Fibroblast of lung (primary cell): ENCODE measurements at regions not wholly inside any gene's neighbourhood (a gene's known extent, or its start where the extent isn't known, plus 50 kb on each side); places are given as distances from the start of the nearest gene placed in this dataset.

Experiments
- EZH2 ChIP-seq: IDR thresholded peaks from 2 replicates; pipeline ENCODE4 v1.5.1; 2012; ENCODE audit warnings: low read length, control low read depth, mild to moderate bottlenecking; ENCODE audit errors: missing control alignments
- TF ChIP-seq, protein P1 (sequence below), 2 donors: IDR thresholded peaks in 1 of 2; conservative IDR thresholded peaks in 1 of 2; 1 replicate in 1 of 2; 2 replicates in 1 of 2; pipeline ENCODE4 v1.5.1; 2011 to 2012; ENCODE audit warnings: low read length in 2 of 2, control low read depth in 1 of 2, inconsistent platforms in 1 of 2, low read depth in 1 of 2, mild to moderate bottlenecking in 1 of 2

- TF ChIP-seq, protein P1, sequence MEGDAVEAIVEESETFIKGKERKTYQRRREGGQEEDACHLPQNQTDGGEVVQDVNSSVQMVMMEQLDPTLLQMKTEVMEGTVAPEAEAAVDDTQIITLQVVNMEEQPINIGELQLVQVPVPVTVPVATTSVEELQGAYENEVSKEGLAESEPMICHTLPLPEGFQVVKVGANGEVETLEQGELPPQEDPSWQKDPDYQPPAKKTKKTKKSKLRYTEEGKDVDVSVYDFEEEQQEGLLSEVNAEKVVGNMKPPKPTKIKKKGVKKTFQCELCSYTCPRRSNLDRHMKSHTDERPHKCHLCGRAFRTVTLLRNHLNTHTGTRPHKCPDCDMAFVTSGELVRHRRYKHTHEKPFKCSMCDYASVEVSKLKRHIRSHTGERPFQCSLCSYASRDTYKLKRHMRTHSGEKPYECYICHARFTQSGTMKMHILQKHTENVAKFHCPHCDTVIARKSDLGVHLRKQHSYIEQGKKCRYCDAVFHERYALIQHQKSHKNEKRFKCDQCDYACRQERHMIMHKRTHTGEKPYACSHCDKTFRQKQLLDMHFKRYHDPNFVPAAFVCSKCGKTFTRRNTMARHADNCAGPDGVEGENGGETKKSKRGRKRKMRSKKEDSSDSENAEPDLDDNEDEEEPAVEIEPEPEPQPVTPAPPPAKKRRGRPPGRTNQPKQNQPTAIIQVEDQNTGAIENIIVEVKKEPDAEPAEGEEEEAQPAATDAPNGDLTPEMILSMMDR (conservative IDR thresholded peaks at IDR 0.05 in 1 of 2, IDR thresholded peaks at IDR 0.05 in 1 of 2; ENCODE audit: low read depth in 1 of 2, low read length in 2 of 2): no peak
- TF ChIP-seq EZH2: no peak
These were observed 527.2 kb downstream of the GALC start for GRCh38 chr14:87465770-87466169.
